GM10266 (cell line): ENCODE measurements at regions not wholly inside any gene's neighbourhood (a gene's known extent, or its start where the extent isn't known, plus 50 kb on each side); places are given as distances from the start of the nearest gene placed in this dataset.

ENCODE experiments used
- DNase-seq: peaks from one replicate; pipeline ENCODE4 v3.0.0; 2012; ENCODE audit errors: extremely low spot score
- CTCF ChIP-seq: IDR thresholded peaks from 2 replicates; pipeline ENCODE4 v1.5.1; 2012; ENCODE audit warnings: mild to moderate bottlenecking, low read depth; ENCODE audit not compliant: control insufficient read depth, insufficient read depth; ENCODE audit errors: missing control alignments

- DNase-seq = no peak
- no peak for TF ChIP-seq CTCF
These were observed 212.3 kb upstream of the RPS6KA3 start for GRCh38 chrX:20479048-20479447.

- no peak for DNase-seq
These were observed 211.3 kb upstream of the RPS6KA3 start for GRCh38 chrX:20477836-20478524.

GRCh38 chrX:20477219-20477618 is 210.5 kb upstream of the RPS6KA3 start:
- TF ChIP-seq CTCF = no peak
- DNase-seq = no peak

More at GRCh38 chrX:20477836-20478524, 211.3 kb upstream of the RPS6KA3 start:
- no peak for TF ChIP-seq CTCF

GRCh38 chrX:20472620-20473258 is 206.0 kb upstream of the RPS6KA3 start:
- TF ChIP-seq CTCF = no peak

GRCh38 chrX:20472148-20472547 is 205.4 kb upstream of the RPS6KA3 start:
- DNase-seq = no peak
- TF ChIP-seq CTCF = no peak

More at GRCh38 chrX:20472620-20473258, 206.0 kb upstream of the RPS6KA3 start:
- DNase-seq = no peak

GRCh38 chrX:20471483-20471882 is 204.8 kb upstream of the RPS6KA3 start:
- TF ChIP-seq CTCF = no peak
- DNase-seq = no peak
